Caco-2 (cell line): ENCODE measurements at regions not wholly inside any gene's neighbourhood (a gene's known extent, or its start where the extent isn't known, plus 50 kb on each side); places are given as distances from the start of the nearest gene placed in this dataset.
"Not testable (repeated sequence)": the region's sequence is repeated elsewhere in the genome, so short reads cannot be mapped to it uniquely, and the experiment has no call there.

Experiments
- BruUV-seq: library from RNA; stranded (reverse); fragments of 400-500 nt; replicated peaks from 2 replicates; lab custom pipeline; 2021; lab: Mats Ljungman, UMichigan
- CTCF ChIA-PET: fragments of 300-600 bp; sonication (Branson Sonifier 250); formaldehyde crosslinking; loops from one replicate; lab custom pipeline; 2022; ENCODE audit warnings: antibody characterized with exemption; lab: Charles Lee
- POLR2A ChIA-PET: fragments of 300-600 bp; sonication (Branson Sonifier 250); formaldehyde crosslinking; loops from one replicate; lab custom pipeline; 2022; ENCODE audit warnings: antibody characterized with exemption; lab: Charles Lee
- DNase-seq, 2 experiments: peaks; one replicate each; pipeline versions ENCODE4 v3.0.0 to v3.0.0-alpha.2; 2020 to 2022
- H3K27me3 ChIP-seq: replicated peaks from 2 replicates; pipeline ENCODE4 v1.6.0; 2011; ENCODE audit warnings: low read length; ENCODE audit not compliant: control insufficient read depth, insufficient read depth
- H3K36me3 ChIP-seq: 2 replicates; pipeline ENCODE4 v1.5.1; 2011; ENCODE audit warnings: low read length; ENCODE audit not compliant: control insufficient read depth, insufficient read depth
- H3K4me1 ChIP-seq: fragments of 250-450 bp; sonication (Bioruptor Pico); 2 replicates; pipeline ENCODE4 v1.5.1; 2020; ENCODE audit warnings: mild to moderate bottlenecking
- H3K4me3 ChIP-seq: 2 replicates; pipeline ENCODE4 v1.5.1; 2011; ENCODE audit warnings: low read depth, mild to moderate bottlenecking, control low read depth, low read length
- H3K9me3 ChIP-seq: fragments of 250-450 bp; sonication (Bioruptor Pico); 2 replicates; pipeline ENCODE4 v1.5.1; 2020; ENCODE audit warnings: mild to moderate bottlenecking, moderate library complexity
- H3K27ac Mint-ChIP-seq: one replicate; pipeline ENCODE4 v1.8.0; 2022; ENCODE audit warnings: mixed read lengths; ENCODE audit not compliant: unreplicated experiment
- H3K27me3 Mint-ChIP-seq: one replicate; pipeline ENCODE4 v1.8.0; 2022; ENCODE audit warnings: mixed read lengths; ENCODE audit not compliant: insufficient read depth, unreplicated experiment
- H3K36me3 Mint-ChIP-seq: one replicate; pipeline ENCODE4 v1.8.0; 2022; ENCODE audit warnings: mild to moderate bottlenecking, mixed read lengths; ENCODE audit not compliant: insufficient read depth, unreplicated experiment
- H3K4me1 Mint-ChIP-seq: one replicate; pipeline ENCODE4 v1.8.0; 2022; ENCODE audit warnings: low read depth, mixed read lengths; ENCODE audit not compliant: unreplicated experiment
- H3K4me3 Mint-ChIP-seq: one replicate; pipeline ENCODE4 v1.8.0; 2022; ENCODE audit warnings: mild to moderate bottlenecking, moderate library complexity, mixed read lengths; ENCODE audit not compliant: unreplicated experiment
- H3K9me3 Mint-ChIP-seq: one replicate; pipeline ENCODE4 v1.8.0; 2022; ENCODE audit warnings: mixed read lengths; ENCODE audit not compliant: unreplicated experiment
- intact Hi-C: fragments of 100-400 bp; cut with micrococcal nuclease; formaldehyde crosslinking; loops from one replicate; pipeline ENCODE4 v1.10.0; 2022; ENCODE audit not compliant: unreplicated experiment
- TF ChIP-seq, protein P1 (sequence below), 2 experiments: fragments of 200-600 bp in 1 of 2; IDR thresholded peaks; 1 replicate in 1 of 2; 2 replicates in 1 of 2; pipeline versions ENCODE4 v1.5.1 to v1.8.0; 2011 to 2022; ENCODE audit warnings: antibody characterized with exemption in 1 of 2, control low read depth in 1 of 2, inconsistent platforms in 1 of 2, low read depth in 1 of 2, low read length in 1 of 2, mild to moderate bottlenecking in 1 of 2, moderate library complexity in 1 of 2; ENCODE audit not compliant: insufficient read depth in 1 of 2, severe bottlenecking in 1 of 2, unreplicated experiment in 1 of 2

DNA sequence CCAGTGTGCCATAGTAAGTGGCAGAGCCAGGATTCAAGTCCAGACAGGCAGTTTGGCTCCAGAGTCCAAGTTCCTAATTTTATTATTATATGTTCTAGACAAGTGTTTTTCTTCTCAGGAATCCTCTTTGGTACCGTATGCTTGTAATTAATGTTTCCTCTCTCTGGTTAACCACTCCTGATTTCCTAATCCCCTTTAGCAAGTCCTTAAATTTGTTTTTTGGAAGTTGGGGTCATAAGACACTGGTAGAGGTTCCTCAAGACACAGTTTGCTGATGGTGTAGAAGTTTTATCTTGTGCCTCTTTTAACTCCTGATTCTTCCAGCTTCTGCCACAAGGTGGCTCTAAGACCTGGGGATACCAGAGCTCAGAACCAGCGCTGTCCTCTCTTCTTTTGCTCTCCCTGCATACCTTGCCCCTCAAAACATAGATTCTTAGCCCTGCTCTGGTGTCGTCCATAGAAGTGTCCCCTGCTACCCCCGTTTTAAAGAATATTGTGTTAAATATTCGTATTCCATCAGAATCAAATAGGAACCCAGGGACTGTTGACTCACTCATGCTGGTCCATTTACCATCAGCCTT, 3068.0 kb downstream of the RPIA start:
- CTCF ChIA-PET, H3K4me3 ChIP-seq, H3K4me3 Mint-ChIP-seq, H3K4me1 Mint-ChIP-seq, DNase-seq, H3K27me3 ChIP-seq, H3K9me3 ChIP-seq, BruUV-seq, H3K27me3 Mint-ChIP-seq, POLR2A ChIA-PET, H3K36me3 ChIP-seq, H3K36me3 Mint-ChIP-seq, intact Hi-C loops, H3K4me1 ChIP-seq, H3K9me3 Mint-ChIP-seq, H3K27ac Mint-ChIP-seq: not testable (repeated sequence)
- TF ChIP-seq, protein P1, sequence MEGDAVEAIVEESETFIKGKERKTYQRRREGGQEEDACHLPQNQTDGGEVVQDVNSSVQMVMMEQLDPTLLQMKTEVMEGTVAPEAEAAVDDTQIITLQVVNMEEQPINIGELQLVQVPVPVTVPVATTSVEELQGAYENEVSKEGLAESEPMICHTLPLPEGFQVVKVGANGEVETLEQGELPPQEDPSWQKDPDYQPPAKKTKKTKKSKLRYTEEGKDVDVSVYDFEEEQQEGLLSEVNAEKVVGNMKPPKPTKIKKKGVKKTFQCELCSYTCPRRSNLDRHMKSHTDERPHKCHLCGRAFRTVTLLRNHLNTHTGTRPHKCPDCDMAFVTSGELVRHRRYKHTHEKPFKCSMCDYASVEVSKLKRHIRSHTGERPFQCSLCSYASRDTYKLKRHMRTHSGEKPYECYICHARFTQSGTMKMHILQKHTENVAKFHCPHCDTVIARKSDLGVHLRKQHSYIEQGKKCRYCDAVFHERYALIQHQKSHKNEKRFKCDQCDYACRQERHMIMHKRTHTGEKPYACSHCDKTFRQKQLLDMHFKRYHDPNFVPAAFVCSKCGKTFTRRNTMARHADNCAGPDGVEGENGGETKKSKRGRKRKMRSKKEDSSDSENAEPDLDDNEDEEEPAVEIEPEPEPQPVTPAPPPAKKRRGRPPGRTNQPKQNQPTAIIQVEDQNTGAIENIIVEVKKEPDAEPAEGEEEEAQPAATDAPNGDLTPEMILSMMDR (IDR thresholded peaks at IDR 0.05; ENCODE audit: insufficient read depth in 1 of 2, low read depth in 1 of 2, low read length in 1 of 2, severe bottlenecking in 1 of 2, unreplicated experiment in 1 of 2): peak in 1 of 2 experiments; percentile 29

DNA sequence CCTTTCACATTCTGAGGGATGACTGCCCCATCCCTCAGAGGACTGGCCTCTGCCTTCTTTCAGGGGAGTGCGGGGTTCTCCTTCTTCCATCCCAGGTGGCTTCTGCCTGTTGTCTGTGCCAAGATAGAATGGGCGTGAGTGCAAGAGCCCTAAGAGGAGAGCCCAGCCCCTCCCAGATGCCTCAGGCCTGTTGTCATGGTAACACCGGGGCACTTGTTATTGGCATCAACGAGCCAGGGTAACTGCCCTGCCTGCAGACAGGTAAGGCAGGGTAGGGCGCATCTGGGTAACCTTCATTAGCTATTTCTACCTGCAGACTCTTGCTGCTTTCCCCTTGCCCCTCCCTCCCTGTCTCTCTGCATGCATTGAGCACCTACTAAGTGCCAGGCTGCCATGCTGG, 3069.2 kb downstream of the RPIA start:
- H3K4me3 Mint-ChIP-seq, intact Hi-C loops, POLR2A ChIA-PET, H3K36me3 ChIP-seq, H3K4me1 Mint-ChIP-seq, H3K4me1 ChIP-seq, H3K27ac Mint-ChIP-seq, BruUV-seq, H3K36me3 Mint-ChIP-seq, CTCF ChIA-PET, H3K27me3 Mint-ChIP-seq, DNase-seq, H3K4me3 ChIP-seq, H3K27me3 ChIP-seq, H3K9me3 ChIP-seq, H3K9me3 Mint-ChIP-seq: not testable (repeated sequence)

DNA sequence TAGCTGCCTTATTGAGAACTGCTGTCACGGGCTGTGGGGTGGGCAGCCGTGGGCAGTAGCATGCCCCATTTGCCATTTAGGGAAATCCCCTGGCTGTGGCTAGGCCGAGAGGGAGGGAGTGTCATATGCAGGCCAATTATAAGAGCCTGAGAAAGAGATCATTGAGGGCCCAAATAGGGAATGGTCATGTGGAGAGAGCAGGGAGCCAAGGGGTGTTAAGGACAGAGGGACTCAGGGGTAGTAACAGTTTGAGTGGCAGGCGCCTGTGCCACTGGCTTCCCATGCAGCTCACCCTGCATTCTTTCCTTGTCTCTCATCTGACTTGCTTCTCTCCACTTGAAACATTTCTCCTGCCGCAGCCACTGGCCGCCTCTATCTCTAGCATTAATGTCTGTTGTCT, 3070.8 kb downstream of the RPIA start:
- POLR2A ChIA-PET, BruUV-seq, CTCF ChIA-PET, H3K9me3 ChIP-seq, H3K4me1 Mint-ChIP-seq, H3K4me3 ChIP-seq, H3K27me3 ChIP-seq, H3K9me3 Mint-ChIP-seq, H3K36me3 Mint-ChIP-seq, H3K36me3 ChIP-seq, H3K27ac Mint-ChIP-seq, H3K27me3 Mint-ChIP-seq, DNase-seq, H3K4me1 ChIP-seq, intact Hi-C loops, H3K4me3 Mint-ChIP-seq: not testable (repeated sequence)

DNA sequence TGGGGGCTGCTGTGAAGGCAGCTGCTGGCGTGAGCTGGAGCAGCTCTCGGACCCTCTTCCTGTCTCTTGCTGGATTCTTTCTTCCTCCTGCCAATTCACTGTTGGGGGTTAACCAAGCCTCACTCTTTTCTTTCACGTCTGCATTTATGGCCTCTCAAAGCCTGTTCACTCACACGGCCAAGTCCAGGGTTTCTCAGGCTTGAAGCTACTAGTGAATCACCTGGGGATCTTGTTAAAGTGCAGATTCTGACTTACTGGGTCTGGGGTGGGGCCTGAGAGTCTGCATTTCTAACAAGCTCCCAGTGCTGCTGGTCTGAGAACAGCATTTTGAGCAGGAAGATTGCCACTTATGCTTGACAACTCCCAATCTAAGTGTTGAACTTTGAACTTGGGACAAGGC, 3072.2 kb downstream of the RPIA start:
- not testable (repeated sequence) for H3K27ac Mint-ChIP-seq, BruUV-seq, H3K27me3 ChIP-seq

DNA sequence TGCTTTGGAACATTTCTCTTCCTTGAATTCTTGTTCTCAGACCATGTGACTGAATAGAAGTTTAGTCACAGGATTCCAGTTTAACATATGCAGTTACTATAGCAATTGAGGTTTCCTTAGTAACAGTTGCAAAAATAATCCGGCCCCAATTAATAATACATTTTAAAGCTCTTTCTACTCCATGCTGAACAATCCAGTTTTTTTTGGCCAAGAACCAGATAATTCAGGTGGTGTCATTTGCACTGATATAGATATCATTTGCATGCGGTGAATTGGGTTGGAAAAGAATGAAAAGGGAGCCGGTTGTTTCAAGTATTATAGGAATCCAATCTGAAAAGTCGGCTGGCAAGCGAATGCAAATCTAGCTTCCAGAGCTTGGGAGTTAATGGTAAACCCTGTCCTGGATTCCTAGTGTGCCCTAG, 3073.1 kb downstream of the RPIA start:
- intact Hi-C loops, CTCF ChIA-PET, H3K4me1 Mint-ChIP-seq, H3K9me3 Mint-ChIP-seq, H3K4me1 ChIP-seq, H3K27me3 ChIP-seq, H3K36me3 ChIP-seq, H3K4me3 ChIP-seq, H3K36me3 Mint-ChIP-seq, POLR2A ChIA-PET, DNase-seq, BruUV-seq, H3K9me3 ChIP-seq, H3K4me3 Mint-ChIP-seq, H3K27ac Mint-ChIP-seq, H3K27me3 Mint-ChIP-seq: not testable (repeated sequence)

More for the DNA sequence above, 3072.2 kb downstream of the RPIA start:
- intact Hi-C loops, POLR2A ChIA-PET, DNase-seq, H3K36me3 Mint-ChIP-seq, H3K27me3 Mint-ChIP-seq, CTCF ChIA-PET, H3K4me3 Mint-ChIP-seq, H3K9me3 ChIP-seq, H3K4me1 Mint-ChIP-seq, H3K9me3 Mint-ChIP-seq, H3K4me3 ChIP-seq, H3K36me3 ChIP-seq, H3K4me1 ChIP-seq: not testable (repeated sequence)

GRCh38 chr2:91765018-91765754, 3073.7 kb downstream of the RPIA start:
- H3K4me1 Mint-ChIP-seq, CTCF ChIA-PET, DNase-seq, H3K36me3 Mint-ChIP-seq, H3K9me3 Mint-ChIP-seq, H3K9me3 ChIP-seq, H3K27me3 ChIP-seq, H3K4me3 ChIP-seq, H3K27me3 Mint-ChIP-seq, H3K36me3 ChIP-seq, intact Hi-C loops, H3K4me3 Mint-ChIP-seq, H3K4me1 ChIP-seq, POLR2A ChIA-PET, H3K27ac Mint-ChIP-seq, BruUV-seq: not testable (repeated sequence)
